ENCODE measurements at regions not wholly inside any gene's neighbourhood (a gene's known extent, or its start where the extent isn't known, plus 50 kb on each side); places are given as distances from the start of the nearest gene placed in this dataset.

- DNase-seq = no peak
These were observed 147.8 kb upstream of the CA10 start for GRCh38 chr17:52306314-52306713.

DNA sequence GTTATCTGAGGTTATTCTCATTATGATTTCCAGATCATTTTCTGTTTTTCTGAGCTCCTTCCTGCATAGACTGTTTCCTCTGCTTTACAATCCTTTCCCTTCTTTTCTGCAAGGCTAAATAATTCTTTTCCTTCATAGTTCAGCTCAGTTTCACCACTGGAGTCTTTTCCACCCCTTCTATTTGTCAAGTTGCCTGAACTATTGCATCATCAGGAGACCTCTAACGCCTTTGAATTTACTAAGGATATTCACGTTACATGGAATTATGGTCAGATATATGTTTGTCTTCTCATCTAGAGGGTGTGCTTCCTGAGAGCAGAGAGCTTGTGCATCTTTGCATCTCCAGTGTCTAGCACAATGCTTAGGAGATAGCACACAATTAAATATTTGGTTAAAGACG lies 140.4 kb upstream of the CA10 start:
- no peak for DNase-seq

- peak; percentile 22 for DNase-seq
These were observed 138.9 kb upstream of the CA10 start for GRCh38 chr17:52297230-52298010.

DNA sequence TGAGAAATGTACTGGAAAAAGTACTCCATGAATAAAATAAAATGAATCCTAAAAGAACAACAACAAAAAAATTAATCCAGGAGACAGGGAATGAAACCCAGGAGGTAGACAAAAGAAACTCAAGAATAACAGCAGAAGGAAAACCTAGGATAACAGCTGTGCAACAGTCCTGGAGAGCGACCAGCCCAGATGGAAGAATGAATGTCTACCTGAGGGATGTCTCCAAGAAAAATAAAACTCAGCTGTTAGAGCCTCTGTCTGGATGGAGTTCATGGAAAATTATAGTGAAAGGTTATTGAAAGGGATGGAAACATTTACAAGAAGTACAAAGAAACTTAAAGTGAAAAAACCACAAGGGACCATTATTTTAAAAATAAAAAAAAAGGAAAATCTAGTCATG lies 135.8 kb upstream of the CA10 start:
- no peak for DNase-seq

DNA sequence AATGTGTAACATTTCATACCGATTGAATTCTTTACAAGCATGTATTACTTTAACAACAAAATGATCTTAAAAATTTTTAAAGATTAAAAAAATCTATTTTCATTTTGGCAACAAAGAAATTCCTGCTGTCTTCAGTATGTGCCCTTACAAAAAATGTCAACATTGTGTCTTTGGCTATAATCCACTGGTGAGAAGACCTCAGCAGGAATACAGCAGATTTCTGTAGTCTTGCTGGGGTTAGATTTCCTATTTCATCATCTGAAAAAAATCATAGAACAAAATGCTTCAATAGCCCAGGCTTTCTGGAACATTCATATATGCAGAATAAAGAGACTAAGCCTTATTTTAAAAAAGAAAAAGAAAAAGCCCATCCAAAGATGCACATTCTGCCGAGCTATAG lies 129.1 kb upstream of the CA10 start:
- DNase-seq = no peak

DNA sequence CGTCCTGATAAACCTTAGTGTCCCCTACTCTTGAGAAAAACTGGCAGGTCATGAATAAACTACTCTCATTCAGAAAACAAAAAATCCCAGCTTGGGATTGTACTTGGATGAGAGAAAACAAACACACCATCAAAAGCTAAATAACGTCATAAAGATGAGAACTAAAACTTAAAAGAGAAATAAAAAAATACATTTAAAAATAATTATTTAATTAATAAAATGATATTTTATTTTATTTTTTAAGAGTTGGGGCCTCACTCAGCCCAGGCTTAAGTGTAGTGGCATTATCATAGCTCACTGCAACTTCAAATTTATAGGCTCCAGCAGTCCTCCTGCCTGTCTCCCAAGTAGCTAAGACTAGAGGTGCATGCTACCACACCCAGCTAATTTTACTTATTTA lies 125.4 kb upstream of the CA10 start:
- no peak for DNase-seq

DNA sequence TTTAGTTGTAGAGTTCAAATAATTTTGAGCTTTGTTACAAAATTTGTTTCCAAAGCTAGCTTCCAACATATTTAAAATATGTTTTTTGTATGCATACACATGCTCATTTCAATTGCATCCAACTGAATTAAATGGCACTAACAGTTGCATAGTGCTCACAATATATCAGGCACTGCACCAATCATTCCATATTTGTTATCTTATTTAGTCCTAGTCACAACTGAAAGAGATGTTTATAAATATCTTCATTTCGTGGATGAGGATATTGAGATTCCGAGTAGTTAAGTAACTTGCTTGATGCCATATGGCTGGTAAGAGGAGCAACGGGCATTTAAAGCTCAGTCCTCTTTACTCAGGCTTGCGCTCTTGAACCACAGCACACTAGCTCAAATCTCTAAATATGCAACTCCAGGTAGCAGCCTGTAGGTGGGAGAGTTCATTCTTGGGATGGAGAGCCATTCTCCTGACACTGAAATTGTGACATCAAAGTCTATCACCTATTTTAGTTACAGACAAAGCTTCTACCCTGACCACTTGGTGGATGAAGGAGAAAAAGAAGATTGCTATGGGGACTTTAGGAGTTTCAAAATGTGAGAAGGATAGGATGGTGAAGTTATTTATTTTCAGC lies 118.0 kb upstream of the CA10 start:
- no peak for DNase-seq

DNA sequence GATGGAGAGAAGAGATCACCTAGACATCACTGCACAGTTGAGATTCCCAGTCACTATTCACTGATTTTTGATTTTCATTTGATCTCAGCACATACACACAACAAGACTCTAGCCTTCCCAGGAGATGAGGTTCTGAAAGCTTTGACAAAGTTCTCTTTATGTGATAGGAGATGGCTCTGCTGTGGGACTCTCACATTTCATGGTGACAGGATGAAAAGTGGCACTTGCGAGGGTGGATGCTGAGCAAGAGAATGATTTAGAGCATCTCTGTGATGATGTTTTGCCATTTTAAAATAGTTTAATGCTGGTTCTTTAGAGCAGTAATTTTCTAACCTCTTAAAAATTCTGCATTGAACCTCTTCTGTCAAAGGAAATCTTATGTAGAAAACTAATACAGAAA lies 113.3 kb upstream of the CA10 start:
- DNase-seq = no peak

DNA sequence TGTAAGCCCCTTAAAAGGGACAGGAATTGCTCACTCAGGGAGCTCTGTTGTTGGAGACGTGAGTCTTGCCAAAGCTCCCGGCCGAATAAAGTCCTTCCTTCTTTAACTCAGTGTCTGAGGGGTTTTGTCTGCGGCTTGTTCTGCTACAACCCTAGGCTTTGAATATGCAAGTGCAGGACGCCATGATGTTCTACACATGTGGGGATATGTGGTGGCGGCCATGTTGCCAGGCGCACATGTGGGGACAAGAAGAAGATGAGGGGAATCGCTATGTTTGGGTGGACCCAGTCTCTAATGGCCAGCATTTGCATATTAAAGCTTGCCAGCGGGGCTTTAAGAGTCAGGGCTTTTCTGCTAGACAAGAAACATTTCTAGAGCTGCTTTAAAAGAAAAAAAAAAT lies 96.8 kb upstream of the CA10 start:
- no peak for DNase-seq

DNA sequence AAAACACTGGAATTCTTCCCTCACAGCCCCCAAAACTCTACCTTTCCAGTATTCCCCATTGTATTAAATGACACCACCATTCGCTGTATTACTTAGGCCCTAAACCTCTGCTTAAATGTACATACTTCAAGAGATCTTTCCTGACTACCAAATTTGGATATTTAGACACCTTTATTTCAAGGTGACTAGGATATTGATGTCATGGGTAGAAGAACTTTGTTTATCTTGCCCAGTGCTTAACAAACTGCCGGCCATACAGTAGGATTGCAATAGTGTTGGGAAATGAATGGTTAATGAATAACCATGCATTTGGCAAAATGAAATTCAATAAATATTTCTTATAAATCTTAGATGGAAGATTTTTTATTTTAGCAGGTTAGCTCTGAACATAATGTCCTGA lies 86.2 kb upstream of the CA10 start:
- no peak for DNase-seq

DNA sequence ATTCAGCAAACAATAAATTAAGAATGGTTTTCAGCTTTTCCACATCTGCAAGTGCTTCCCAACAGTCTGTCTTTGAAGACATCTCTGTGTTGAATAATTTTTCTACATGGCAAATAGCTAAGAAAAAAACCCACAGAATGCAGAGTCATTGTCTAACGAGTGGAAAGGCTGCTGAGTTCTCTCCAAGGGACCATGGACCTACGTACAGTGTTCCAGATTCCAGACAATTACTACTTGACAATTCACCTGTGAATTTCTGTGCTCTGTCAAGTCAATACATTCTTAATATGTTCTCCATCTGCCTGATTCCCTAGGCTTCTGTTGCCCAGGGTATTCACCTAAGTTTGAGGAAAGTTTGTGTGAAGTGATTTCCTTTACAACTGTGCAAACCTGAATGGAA lies 83.8 kb upstream of the CA10 start:
- DNase-seq = no peak

DNA sequence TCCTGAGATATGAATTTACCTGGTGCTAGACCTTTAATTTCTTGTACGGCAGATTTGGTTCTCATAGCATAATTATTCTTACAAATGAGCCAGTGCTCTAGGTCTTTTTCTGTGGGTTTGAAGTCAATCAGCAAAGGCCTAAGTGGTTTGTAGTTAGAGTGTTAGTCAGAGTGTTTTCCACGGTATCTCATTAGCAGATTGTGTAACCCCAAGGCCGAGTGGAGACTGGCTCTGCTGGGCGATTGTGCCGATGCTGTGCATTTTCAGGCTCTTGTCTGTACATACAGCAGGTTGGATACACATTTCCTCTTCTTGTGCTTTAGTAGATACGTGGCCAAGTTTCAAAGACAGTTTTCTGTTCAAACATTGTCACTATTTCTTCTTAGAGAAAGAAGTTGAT lies 78.6 kb upstream of the CA10 start:
- no peak for DNase-seq

- no peak for DNase-seq
These were observed 77.0 kb upstream of the CA10 start for GRCh38 chr17:52235516-52235915.

DNA sequence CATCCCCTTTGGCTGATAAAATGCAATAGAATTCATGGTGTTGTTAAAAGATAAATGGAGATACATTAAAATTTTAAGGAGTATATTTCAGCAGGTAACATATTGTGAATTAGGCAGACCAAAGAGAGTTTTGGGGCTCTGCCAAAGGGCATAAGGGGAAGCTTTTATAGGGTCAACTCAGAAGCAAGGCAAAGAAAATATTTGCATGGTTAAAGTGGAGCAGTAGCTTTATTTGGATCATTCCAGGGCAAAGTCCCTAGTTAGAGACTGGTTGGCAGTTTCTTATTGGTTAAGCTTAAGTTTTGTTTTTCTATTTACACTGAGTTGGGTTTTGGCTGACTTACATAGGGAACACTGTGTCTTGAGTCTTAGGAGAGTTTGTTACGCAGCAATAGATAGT lies 75.1 kb upstream of the CA10 start:
- DNase-seq = no peak

DNA sequence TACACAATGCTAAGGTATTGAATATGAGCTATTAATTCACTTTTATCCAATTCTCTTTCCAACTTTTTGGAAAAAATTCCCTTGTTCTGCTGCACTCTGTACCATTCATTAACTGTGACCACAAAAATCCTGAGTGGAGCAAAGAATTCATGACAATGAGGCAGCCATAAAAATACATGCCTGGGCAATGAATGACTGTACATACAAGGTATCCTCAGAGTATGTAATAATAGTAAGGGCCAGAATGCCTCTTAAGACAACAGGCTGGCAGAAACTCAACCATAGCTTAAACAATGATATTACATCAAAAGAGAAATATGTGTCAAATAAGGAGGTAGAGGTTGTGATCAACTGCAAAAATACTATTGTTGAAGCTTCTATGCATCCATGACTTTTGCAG lies 74.7 kb upstream of the CA10 start:
- DNase-seq = no peak

- DNase-seq = no peak
These were observed 70.3 kb upstream of the CA10 start for GRCh38 chr17:52228823-52229222.

DNA sequence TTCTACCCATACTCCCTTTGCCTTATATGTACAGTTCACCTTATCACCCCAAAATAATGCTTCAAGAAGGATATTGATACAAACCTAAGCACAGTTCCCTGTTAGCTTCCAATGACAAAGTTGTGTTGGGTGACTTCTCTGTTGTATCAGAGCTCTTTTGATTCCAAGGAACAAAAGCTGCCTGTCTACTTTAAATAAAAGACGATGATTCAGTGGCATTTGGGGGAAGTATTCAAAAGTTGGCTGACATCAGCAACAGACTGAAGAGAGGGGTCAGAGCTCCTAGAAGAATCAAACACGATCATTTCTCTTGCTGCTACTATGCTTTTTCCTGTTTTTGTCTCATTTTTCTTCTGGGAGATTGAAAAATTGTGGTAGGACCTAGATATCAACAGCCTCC lies 69.4 kb upstream of the CA10 start:
- no peak for DNase-seq

DNA sequence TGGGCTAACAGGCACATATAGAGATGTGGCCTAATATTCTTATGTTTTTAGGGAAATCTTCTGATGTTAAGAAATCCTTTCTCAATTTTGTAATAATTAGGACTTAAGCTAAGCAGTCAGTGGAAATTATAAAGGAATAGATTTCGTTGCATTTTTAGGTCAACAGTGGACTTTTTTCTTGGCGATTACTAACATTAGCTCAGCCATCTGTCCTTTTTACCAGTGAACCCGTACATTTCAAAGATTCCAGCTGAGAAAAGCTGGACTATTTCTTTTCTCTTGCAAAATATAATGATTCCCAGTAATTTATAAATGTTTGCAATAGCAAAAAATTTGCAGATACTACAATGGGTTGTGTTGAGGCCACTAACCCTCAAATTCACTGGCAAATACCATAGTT lies 54.9 kb upstream of the CA10 start:
- no peak for DNase-seq

- DNase-seq = no peak
These were observed 54.3 kb upstream of the CA10 start for GRCh38 chr17:52212851-52213250.

- no peak for DNase-seq
These were observed 51.0 kb upstream of the CA10 start for GRCh38 chr17:52209507-52209906.

Data from hematopoietic multipotent progenitor cell treated with erythropoietin and hydrocortisone succinate and interleukin-3 and kit ligand, for 4 days (in vitro differentiated cells).